Endothelial cell of umbilical vein (primary cell): ENCODE measurements at regions not wholly inside any gene's neighbourhood (a gene's known extent, or its start where the extent isn't known, plus 50 kb on each side); places are given as distances from the start of the nearest gene placed in this dataset.

Experiments used
- CTCF ChIP-seq, 2 donors: IDR thresholded peaks; 1 replicate in 1 of 2; 2 replicates in 1 of 2; pipeline ENCODE4 v1.5.1; 2011; ENCODE audit warnings: low read length in 2 of 2, mild to moderate bottlenecking in 2 of 2, moderate library complexity in 2 of 2, control low read depth in 1 of 2, inconsistent platforms in 1 of 2, low read depth in 1 of 2; ENCODE audit not compliant: insufficient read depth in 1 of 2; ENCODE audit errors: extremely low read depth in 1 of 2
- EZH2 ChIP-seq: IDR thresholded peaks from 2 replicates; pipeline ENCODE4 v1.6.1; 2012; ENCODE audit warnings: borderline replicate concordance, low read depth, mild to moderate bottlenecking, moderate library complexity, low read length, inconsistent platforms; ENCODE audit not compliant: severe bottlenecking
- MAX ChIP-seq: IDR thresholded peaks from 2 replicates; pipeline ENCODE4 v1.6.1; 2011; ENCODE audit not compliant: insufficient read depth, insufficient read length
- POLR2A ChIP-seq: IDR thresholded peaks from 2 replicates; pipeline ENCODE4 v1.6.1; 2012; ENCODE audit warnings: low read depth, mild to moderate bottlenecking, control low read depth, low read length

DNA sequence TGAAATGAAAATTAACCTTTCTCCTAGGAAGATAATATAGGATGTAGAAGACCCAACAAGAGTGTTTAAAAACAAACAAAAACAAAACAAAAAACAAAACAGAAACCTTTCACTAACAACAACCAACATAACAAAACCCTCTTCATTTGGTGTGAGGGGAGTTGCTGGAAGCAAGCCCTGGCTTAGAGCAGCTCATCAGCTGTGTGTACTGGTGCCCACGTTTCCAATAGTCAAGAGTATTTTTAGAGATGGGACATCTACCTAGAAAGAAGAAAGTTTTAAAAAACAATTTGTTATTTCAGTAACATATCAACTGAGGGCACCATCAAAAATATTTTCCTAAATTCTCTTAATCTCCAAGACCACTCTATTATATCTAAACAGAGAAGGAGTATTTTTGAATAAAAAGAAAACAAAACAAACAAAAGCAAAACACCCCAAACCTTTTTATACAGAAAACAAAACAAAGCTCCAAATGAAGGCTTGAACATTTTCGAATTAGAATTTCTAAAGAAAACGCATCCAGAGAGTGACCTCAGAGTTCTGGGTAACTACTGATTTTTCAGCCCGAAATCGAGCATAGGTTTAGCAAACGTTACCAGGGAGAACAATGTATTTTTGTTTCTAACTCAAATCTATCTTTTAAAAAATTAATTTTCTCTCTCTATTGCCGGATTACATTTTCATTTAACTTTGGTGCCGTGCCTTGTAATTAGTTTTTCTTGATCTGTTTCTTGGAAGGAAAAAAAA lies 134.6 kb downstream of the INSIG2 start:
- TF ChIP-seq EZH2 (no peak), CTCF (IDR thresholded peaks at IDR 0.05; ENCODE audit: extremely low read depth in 1 of 2, insufficient read depth in 1 of 2, low read depth in 1 of 2, low read length in 2 of 2) (no peak), POLR2A (no peak), MAX (no peak)
